H9 (cell line): ENCODE measurements at regions not wholly inside any gene's neighbourhood (a gene's known extent, or its start where the extent isn't known, plus 50 kb on each side); places are given as distances from the start of the nearest gene placed in this dataset.

Experiments
- DNase-seq: peaks from one replicate; pipeline ENCODE4 v3.0.0-alpha.2; 2017
- H2AFZ ChIP-seq: one replicate; pipeline ENCODE4 v1.6.1; 2013; ENCODE audit warnings: mild to moderate bottlenecking, low read length, control low read depth, moderate library complexity
- H2AK5ac ChIP-seq: 2 replicates; pipeline ENCODE4 v1.6.1; 2013; ENCODE audit warnings: low read length, control low read depth, mixed read lengths; ENCODE audit not compliant: insufficient read length
- H2BK120ac ChIP-seq: one replicate; pipeline ENCODE4 v1.6.1; 2013; ENCODE audit warnings: low read depth, mild to moderate bottlenecking, low read length, control low read depth, inconsistent platforms; ENCODE audit not compliant: poor library complexity, severe bottlenecking
- H2BK12ac ChIP-seq: 2 replicates; pipeline ENCODE4 v1.6.1; 2013; ENCODE audit warnings: low read length, control low read depth, mixed read lengths, low read depth; ENCODE audit not compliant: insufficient read length
- H2BK15ac ChIP-seq: 2 replicates; pipeline ENCODE4 v1.6.1; 2013; ENCODE audit warnings: low read depth, low read length, control low read depth
- H2BK20ac ChIP-seq: one replicate; pipeline ENCODE4 v1.6.1; 2013; ENCODE audit warnings: low read depth, mild to moderate bottlenecking, low read length, control low read depth, inconsistent platforms; ENCODE audit not compliant: poor library complexity, severe bottlenecking
- H2BK5ac ChIP-seq: 2 replicates; pipeline ENCODE4 v1.6.1; 2013; ENCODE audit warnings: low read length, control low read depth, mixed read lengths; ENCODE audit not compliant: insufficient read length
- H3K14ac ChIP-seq: 2 replicates; pipeline ENCODE4 v1.6.1; 2013; ENCODE audit warnings: low read length, control low read depth; ENCODE audit not compliant: insufficient read depth
- H3K18ac ChIP-seq: 2 replicates; pipeline ENCODE4 v1.6.1; 2013; ENCODE audit warnings: low read depth, mild to moderate bottlenecking, mixed read lengths, low read length, control low read depth; ENCODE audit not compliant: insufficient read length
- H3K23ac ChIP-seq: 2 replicates; pipeline ENCODE4 v1.6.1; 2013; ENCODE audit warnings: low read length, control low read depth, mixed read lengths, low read depth; ENCODE audit not compliant: insufficient read length
- H3K23me2 ChIP-seq: 2 replicates; pipeline ENCODE4 v1.6.1; 2013; ENCODE audit warnings: low read depth, mild to moderate bottlenecking, mixed read lengths, low read length, control low read depth; ENCODE audit not compliant: insufficient read length, poor library complexity, severe bottlenecking
- H3K27ac ChIP-seq: 2 replicates; pipeline ENCODE4 v1.5.1; 2013; ENCODE audit warnings: low read length, control low read depth, mixed read lengths, low read depth; ENCODE audit not compliant: insufficient read length
- H3K27me3 ChIP-seq: 2 replicates; pipeline ENCODE4 v1.6.1; 2013; ENCODE audit warnings: low read length, control low read depth, inconsistent platforms; ENCODE audit not compliant: insufficient read depth
- H3K4ac ChIP-seq: 2 replicates; pipeline ENCODE4 v1.6.1; 2013; ENCODE audit warnings: low read depth, mild to moderate bottlenecking, control low read depth, inconsistent platforms, low read length, moderate library complexity
- H3K4me1 ChIP-seq: 2 replicates; pipeline ENCODE4 v1.6.1; 2013; ENCODE audit warnings: low read length, control low read depth, inconsistent platforms; ENCODE audit not compliant: insufficient read depth
- H3K4me2 ChIP-seq: 2 replicates; pipeline ENCODE4 v1.6.1; 2013; ENCODE audit warnings: low read length, control low read depth, mixed read lengths; ENCODE audit not compliant: insufficient read length, insufficient read depth
- H3K56ac ChIP-seq: 2 replicates; pipeline ENCODE4 v1.6.1; 2013; ENCODE audit warnings: low read depth, mild to moderate bottlenecking, mixed read lengths, low read length, control low read depth; ENCODE audit not compliant: insufficient read length
- H3K79me1 ChIP-seq: 2 replicates; pipeline ENCODE4 v1.6.1; 2013; ENCODE audit warnings: low read depth, mild to moderate bottlenecking, moderate library complexity, low read length, control low read depth, inconsistent platforms; ENCODE audit not compliant: insufficient read depth, poor library complexity, severe bottlenecking
- H3K79me2 ChIP-seq: 2 replicates; pipeline ENCODE4 v1.6.1; 2013; ENCODE audit warnings: low read length, control low read depth, inconsistent platforms; ENCODE audit not compliant: insufficient read depth
- H3K9ac ChIP-seq: 2 replicates; pipeline ENCODE4 v1.6.1; 2013; ENCODE audit warnings: low read length, control low read depth, mixed read lengths; ENCODE audit not compliant: insufficient read length; ENCODE audit errors: extremely low read depth
- H3K9me3 ChIP-seq: one replicate; pipeline ENCODE4 v1.6.1; 2013; ENCODE audit warnings: low read depth, low read length, inconsistent platforms; ENCODE audit not compliant: control insufficient read depth
- H3T11ph ChIP-seq: one replicate; pipeline ENCODE4 v1.6.1; 2013; ENCODE audit warnings: mild to moderate bottlenecking, low read length, control low read depth, inconsistent platforms
- H4K20me1 ChIP-seq: one replicate; pipeline ENCODE4 v1.6.1; 2013; ENCODE audit not compliant: control insufficient read depth, insufficient read length, insufficient read depth
- H4K5ac ChIP-seq: 2 replicates; pipeline ENCODE4 v1.6.1; 2013; ENCODE audit warnings: low read depth, mild to moderate bottlenecking, mixed read lengths, low read length, control low read depth; ENCODE audit not compliant: insufficient read length
- H4K8ac ChIP-seq: replicated peaks from 2 replicates; pipeline ENCODE4 v1.6.1; 2013; ENCODE audit warnings: low read length, control low read depth, mixed read lengths, low read depth; ENCODE audit not compliant: insufficient read length
- H4K91ac ChIP-seq: 2 replicates; pipeline ENCODE4 v1.6.1; 2013; ENCODE audit warnings: low read depth, mild to moderate bottlenecking, moderate library complexity, mixed read lengths, low read length, control low read depth; ENCODE audit not compliant: insufficient read length
- H3K27ac Mint-ChIP-seq, 3 experiments: 2 replicates in 2 of 3; 3 replicates in 1 of 3; pipeline ENCODE4 v1.8.0; 2020 to 2021; ENCODE audit warnings: mixed read lengths in 3 of 3, mild to moderate bottlenecking in 1 of 3, moderate library complexity in 1 of 3
- H3K27me3 Mint-ChIP-seq: 2 replicates; pipeline ENCODE4 v1.8.0; 2021; ENCODE audit warnings: low read depth, mild to moderate bottlenecking, moderate library complexity, mixed read lengths
- H3K36me3 Mint-ChIP-seq, 3 experiments: 2 replicates in 2 of 3; 3 replicates in 1 of 3; pipeline ENCODE4 v1.8.0; 2020 to 2021; ENCODE audit warnings: low read depth in 3 of 3, mixed read lengths in 3 of 3; ENCODE audit not compliant: insufficient read depth in 1 of 3
- H3K4me1 Mint-ChIP-seq, 2 experiments: 2 replicates each; pipeline ENCODE4 v1.8.0; 2020; ENCODE audit warnings: mixed read lengths in 2 of 2
- H3K4me3 Mint-ChIP-seq, 2 experiments: 2 replicates in 1 of 2; 3 replicates in 1 of 2; pipeline ENCODE4 v1.8.0; 2020 to 2021; ENCODE audit warnings: mild to moderate bottlenecking in 2 of 2, mixed read lengths in 2 of 2, moderate library complexity in 1 of 2
- H3K9me3 Mint-ChIP-seq, 2 experiments: 2 replicates in 1 of 2; 3 replicates in 1 of 2; pipeline ENCODE4 v1.8.0; 2020; ENCODE audit warnings: mild to moderate bottlenecking in 2 of 2, mixed read lengths in 2 of 2, moderate library complexity in 1 of 2
- WGBS: extraction: QIAGEN DNeasy Blood & Tissue Kit; methylation state at CpG from one replicate; pipeline ENCODE4 v1.1.7; 2013; ENCODE audit warnings: missing lambda C conversion rate, low lambda C conversion rate, mixed read lengths; ENCODE audit not compliant: insufficient read length; ENCODE audit errors: extremely low coverage; 5-methylcytosine and 5-hydroxymethylcytosine counted together
- TF ChIP-seq, protein P1 (sequence below): fragments of 200-600 bp; sonication (generic); conservative IDR thresholded peaks from 3 replicates; pipeline ENCODE4 v1.8.0; 2021; ENCODE audit warnings: antibody characterized with exemption, mild to moderate bottlenecking

DNA sequence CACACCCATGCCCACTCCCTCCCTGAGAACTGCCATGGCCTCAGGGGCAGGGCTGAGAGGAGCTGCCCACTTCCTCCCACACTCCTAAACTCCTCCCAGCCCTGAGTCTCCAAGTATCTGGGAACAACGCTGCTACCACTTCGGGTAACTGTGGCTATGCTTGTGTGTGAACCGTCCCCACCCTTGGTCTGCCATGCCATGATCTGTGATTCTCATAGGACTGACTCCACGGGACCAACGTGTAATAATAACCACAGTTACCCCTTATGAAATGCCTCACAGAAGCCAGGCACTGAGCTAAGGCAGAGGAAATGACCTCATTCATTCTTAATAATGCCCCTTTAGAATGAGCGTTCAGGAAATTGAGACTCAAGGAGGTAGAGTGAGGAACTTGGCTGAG lies 103.9 kb upstream of the SMIM23 start:
- H3K4me3 Mint-ChIP-seq = no peak overlapping the region
- Histone ChIP-seq H3K9me3 (no peaks in the 10 kb centered on the region), H2BK15ac (no peak overlapping the region), H2BK20ac (no peak overlapping the region), H3K79me1 (no peaks in the 10 kb centered on the region), H2BK12ac (no peak overlapping the region), H3K4me2 (no peak overlapping the region), H4K20me1 (no peaks in the 10 kb centered on the region), H2AK5ac (no peak overlapping the region), H3T11ph (no peak overlapping the region), H3K27me3 (no peaks in the 10 kb centered on the region), H3K9ac (no peak overlapping the region), H3K56ac (no peak overlapping the region), H2BK120ac (no peak overlapping the region), H3K79me2 (no peaks in the 10 kb centered on the region), H3K4ac (no peak overlapping the region), H4K5ac (no peak overlapping the region), H2AFZ (no peak overlapping the region), H3K23ac (no peak overlapping the region), H3K18ac (no peak overlapping the region), H4K91ac (no peak overlapping the region), H3K27ac (no peak overlapping the region), H3K4me1 (peaks cover 2% of the 10 kb centered on the region; the same call in 1 of the 2 replicates), H3K23me2 (no peaks in the 10 kb centered on the region), H4K8ac (no peak overlapping the region), H2BK5ac (no peak overlapping the region), H3K14ac (no peak overlapping the region)
- no peak overlapping the region; a peak in 1 of 7 replicates for H3K27ac Mint-ChIP-seq
- H3K27me3 Mint-ChIP-seq = peaks cover 21% of the 10 kb centered on the region
- H3K9me3 Mint-ChIP-seq = no peaks in the 10 kb centered on the region
- H3K4me1 Mint-ChIP-seq = peaks cover 17 to 19% of the 10 kb centered on the region in 2 experiments
- DNase-seq = no peak
- TF ChIP-seq, protein P1, sequence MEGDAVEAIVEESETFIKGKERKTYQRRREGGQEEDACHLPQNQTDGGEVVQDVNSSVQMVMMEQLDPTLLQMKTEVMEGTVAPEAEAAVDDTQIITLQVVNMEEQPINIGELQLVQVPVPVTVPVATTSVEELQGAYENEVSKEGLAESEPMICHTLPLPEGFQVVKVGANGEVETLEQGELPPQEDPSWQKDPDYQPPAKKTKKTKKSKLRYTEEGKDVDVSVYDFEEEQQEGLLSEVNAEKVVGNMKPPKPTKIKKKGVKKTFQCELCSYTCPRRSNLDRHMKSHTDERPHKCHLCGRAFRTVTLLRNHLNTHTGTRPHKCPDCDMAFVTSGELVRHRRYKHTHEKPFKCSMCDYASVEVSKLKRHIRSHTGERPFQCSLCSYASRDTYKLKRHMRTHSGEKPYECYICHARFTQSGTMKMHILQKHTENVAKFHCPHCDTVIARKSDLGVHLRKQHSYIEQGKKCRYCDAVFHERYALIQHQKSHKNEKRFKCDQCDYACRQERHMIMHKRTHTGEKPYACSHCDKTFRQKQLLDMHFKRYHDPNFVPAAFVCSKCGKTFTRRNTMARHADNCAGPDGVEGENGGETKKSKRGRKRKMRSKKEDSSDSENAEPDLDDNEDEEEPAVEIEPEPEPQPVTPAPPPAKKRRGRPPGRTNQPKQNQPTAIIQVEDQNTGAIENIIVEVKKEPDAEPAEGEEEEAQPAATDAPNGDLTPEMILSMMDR = no peak
- no CpG with 5 or more reads among the region's 6 CpGs for WGBS
- no peaks in the 10 kb centered on the region for H3K36me3 Mint-ChIP-seq
